ENCODE measurements at regions not wholly inside any gene's neighbourhood (a gene's known extent, or its start where the extent isn't known, plus 50 kb on each side); places are given as distances from the start of the nearest gene placed in this dataset.

GRCh38 chr1:238776126-238776525, 610.2 kb upstream of the CHRM3 start:
- H3F3A ChIP-seq (ENCODE audit: insufficient read depth, low read depth) = no peaks in the 10 kb centered on the region
- intact Hi-C loops (cut with micrococcal nuclease; ENCODE audit: unreplicated experiment) = loop anchor here (5.0 kb wide), 1 partner anchor 36 kb away; no protein-coding TSS in a partner anchor
- H3K36me3 ChIP-seq (ENCODE audit: low read depth) = no peaks in the 10 kb centered on the region
- H3K4me1 ChIP-seq (replicated peaks; ENCODE audit: insufficient read depth) = no peaks in the 10 kb centered on the region
- no peak overlapping the region for H2AFZ ChIP-seq
- no peaks in the 10 kb centered on the region for H4K20me1 ChIP-seq (ENCODE audit: insufficient read depth)
- no peaks in the 10 kb centered on the region for H3K27me3 ChIP-seq (ENCODE audit: insufficient read depth, low read depth)
- H3K9me3 ChIP-seq (ENCODE audit: insufficient read depth, low read depth) = no peaks in the 10 kb centered on the region
- CTCF ChIA-PET = interaction anchor here (0.5 kb wide), 1 partner anchor 9 kb away, joined by 7 read pairs; no protein-coding TSS in a partner anchor
- no peaks in the 10 kb centered on the region for H3K79me2 ChIP-seq (ENCODE audit: low read depth)
- POLR2A ChIA-PET (ENCODE audit: unreplicated experiment) = no interaction called here
- no peak overlapping the region for H3K27ac ChIP-seq
- no peak for TF ChIP-seq EZH2 (IDR thresholded peaks at IDR 0.05; ENCODE audit: low read depth)
- no peak for TF ChIP-seq CTCF (conservative IDR thresholded peaks at IDR 0.05)
- H3K4me2 ChIP-seq = no peak overlapping the region
- no peak overlapping the region for H3K4me3 ChIP-seq
- H3K9me2 ChIP-seq (ENCODE audit: insufficient read depth) = no peaks in the 10 kb centered on the region
- no peak for DNase-seq
- BruUV-seq (replicated peaks) = no TSS peak

GRCh38 chr1:238772322-238772721, 614.0 kb upstream of the CHRM3 start:
- no peak overlapping the region for H3K4me3 ChIP-seq
- intact Hi-C loops (cut with micrococcal nuclease; ENCODE audit: unreplicated experiment) = no loop called here
- H3F3A ChIP-seq (ENCODE audit: insufficient read depth, low read depth) = no peaks in the 10 kb centered on the region
- no peak overlapping the region for H2AFZ ChIP-seq
- no peak for DNase-seq
- no peaks in the 10 kb centered on the region for H4K20me1 ChIP-seq (ENCODE audit: insufficient read depth)
- H3K4me1 ChIP-seq (replicated peaks; ENCODE audit: insufficient read depth) = no peaks in the 10 kb centered on the region
- ChIA-PET POLR2A (ENCODE audit: unreplicated experiment) (no interaction called here), CTCF (no interaction called here)
- no peaks in the 10 kb centered on the region for H3K9me2 ChIP-seq (ENCODE audit: insufficient read depth)
- H3K79me2 ChIP-seq (ENCODE audit: low read depth) = no peaks in the 10 kb centered on the region
- no peaks in the 10 kb centered on the region for H3K36me3 ChIP-seq (ENCODE audit: low read depth)
- TF ChIP-seq CTCF (conservative IDR thresholded peaks at IDR 0.05) (no peak), EZH2 (IDR thresholded peaks at IDR 0.05; ENCODE audit: low read depth) (no peak)
- no peaks in the 10 kb centered on the region for H3K27me3 ChIP-seq (ENCODE audit: insufficient read depth, low read depth)
- H3K27ac ChIP-seq = no peak overlapping the region
- H3K4me2 ChIP-seq = no peak overlapping the region
- no peaks in the 10 kb centered on the region for H3K9me3 ChIP-seq (ENCODE audit: insufficient read depth, low read depth)
- no TSS peak for BruUV-seq (replicated peaks)

GRCh38 chr1:238767321-238767720, 619.0 kb upstream of the CHRM3 start:
- DNase-seq = no peak
- intact Hi-C loops (cut with micrococcal nuclease; ENCODE audit: unreplicated experiment) = no loop called here
- H3K9me3 ChIP-seq (ENCODE audit: insufficient read depth, low read depth) = no peaks in the 10 kb centered on the region
- no peaks in the 10 kb centered on the region for H3K4me1 ChIP-seq (replicated peaks; ENCODE audit: insufficient read depth)
- no peaks in the 10 kb centered on the region for H3K36me3 ChIP-seq (ENCODE audit: low read depth)
- no peak overlapping the region for H2AFZ ChIP-seq
- H3K27me3 ChIP-seq (ENCODE audit: insufficient read depth, low read depth) = no peaks in the 10 kb centered on the region
- H4K20me1 ChIP-seq (ENCODE audit: insufficient read depth) = no peaks in the 10 kb centered on the region
- TF ChIP-seq EZH2 (IDR thresholded peaks at IDR 0.05; ENCODE audit: low read depth) (no peak), CTCF (conservative IDR thresholded peaks at IDR 0.05) (no peak)
- no peaks in the 10 kb centered on the region for H3F3A ChIP-seq (ENCODE audit: insufficient read depth, low read depth)
- no peak overlapping the region for H3K4me3 ChIP-seq
- no peaks in the 10 kb centered on the region for H3K9me2 ChIP-seq (ENCODE audit: insufficient read depth)
- ChIA-PET POLR2A (ENCODE audit: unreplicated experiment) (no interaction called here), CTCF (interaction anchor here (0.7 kb wide), 1 partner anchor 9 kb away, joined by 7 read pairs; no protein-coding TSS in a partner anchor)
- H3K79me2 ChIP-seq (ENCODE audit: low read depth) = no peaks in the 10 kb centered on the region
- no peak overlapping the region for H3K4me2 ChIP-seq
- no peak overlapping the region for H3K27ac ChIP-seq
- no TSS peak for BruUV-seq (replicated peaks)
